C4-2B (cell line): ENCODE measurements at regions not wholly inside any gene's neighbourhood (a gene's known extent, or its start where the extent isn't known, plus 50 kb on each side); places are given as distances from the start of the nearest gene placed in this dataset.

Experiments used
- CTCF ChIP-seq: fragments of 450-650 bp; conservative IDR thresholded peaks from 2 replicates; pipeline ENCODE4 v1.5.1; 2017; ENCODE audit warnings: mild to moderate bottlenecking
- ZFX ChIP-seq: fragments of 450-650 bp; IDR thresholded peaks from 2 replicates; pipeline ENCODE4 v1.6.1; 2017

- TF ChIP-seq CTCF = no peak
- TF ChIP-seq ZFX = no peak
Measured at GRCh38 chr11:113627946-113628345, 78.2 kb downstream of the TMPRSS5 start.
